HL-60 (cell line): ENCODE measurements at regions not wholly inside any gene's neighbourhood (a gene's known extent, or its start where the extent isn't known, plus 50 kb on each side); places are given as distances from the start of the nearest gene placed in this dataset.

Source experiments
- DNase-seq, 2 experiments: peaks; one replicate each; pipeline ENCODE4 v3.0.0-alpha.2; 2010 to 2020; ENCODE audit warnings: low read depth in 1 of 2, low spot score in 1 of 2
- H3K27ac ChIP-seq: fragments of 250-450 bp; sonication (Bioruptor Pico); replicated peaks from 2 replicates; pipeline ENCODE4 v1.5.1; 2020; ENCODE audit warnings: mild to moderate bottlenecking, moderate library complexity
- H3K27me3 ChIP-seq: fragments of 250-450 bp; sonication (Bioruptor Pico); 2 replicates; pipeline ENCODE4 v1.5.1; 2021; ENCODE audit warnings: mild to moderate bottlenecking, moderate library complexity; ENCODE audit not compliant: insufficient read depth, poor library complexity, severe bottlenecking
- H3K4me3 ChIP-seq: replicated peaks from 2 replicates; pipeline ENCODE4 v1.5.1; 2011; ENCODE audit warnings: mild to moderate bottlenecking, control low read depth, low read length; ENCODE audit not compliant: insufficient read depth
- CTCF ChIP-seq: IDR thresholded peaks from one replicate; pipeline ENCODE4 v1.5.1; 2011; ENCODE audit warnings: low read length, control low read depth, inconsistent platforms; ENCODE audit not compliant: insufficient read depth
- GABPA ChIP-seq: IDR thresholded peaks from 2 replicates; pipeline ENCODE4 v1.6.1; 2012; ENCODE audit warnings: low read depth
- POLR2AphosphoS5 ChIP-seq: IDR thresholded peaks from 2 replicates; pipeline ENCODE4 v1.6.1; 2012; ENCODE audit warnings: low read depth
- REST ChIP-seq: IDR thresholded peaks from 2 replicates; pipeline ENCODE4 v1.6.1; 2012; ENCODE audit warnings: low read depth; ENCODE audit not compliant: insufficient replicate concordance
- SPI1 ChIP-seq: IDR thresholded peaks from 2 replicates; pipeline ENCODE4 v1.6.1; 2012; ENCODE audit warnings: low read depth, mild to moderate bottlenecking, borderline replicate concordance

- DNase-seq = no peak
- TF ChIP-seq GABPA (no peak), POLR2AphosphoS5 (no peak), SPI1 (no peak), CTCF (no peak), REST (no peak)
- Histone ChIP-seq H3K4me3 (no peak overlapping the region), H3K27ac (no peak overlapping the region), H3K27me3 (peaks cover 12% of the 10 kb centered on the region)
These were observed 241.6 kb downstream of the HRH4 start for GRCh38 chr18:24702001-24702515.

GRCh38 chr18:24703316-24703715, 242.9 kb downstream of the HRH4 start:
- no peak for TF ChIP-seq SPI1
- TF ChIP-seq GABPA = no peak
- no peak for TF ChIP-seq REST
- no peak for TF ChIP-seq CTCF
- TF ChIP-seq POLR2AphosphoS5 = no peak
- no peak for DNase-seq
- H3K27me3 ChIP-seq = peaks cover 13% of the 10 kb centered on the region
- no peak overlapping the region for H3K27ac ChIP-seq
- no peak overlapping the region for H3K4me3 ChIP-seq

- TF ChIP-seq REST (no peak), POLR2AphosphoS5 (no peak), CTCF (no peak), SPI1 (no peak), GABPA (no peak)
- H3K27ac ChIP-seq = no peak overlapping the region
- H3K4me3 ChIP-seq = no peak overlapping the region
- DNase-seq = no peak
- peaks cover 8% of the 10 kb centered on the region for H3K27me3 ChIP-seq
These were observed 244.7 kb downstream of the HRH4 start for GRCh38 chr18:24704946-24705630.
